HEK293 (cell line): ENCODE measurements at regions not wholly inside any gene's neighbourhood (a gene's known extent, or its start where the extent isn't known, plus 50 kb on each side); places are given as distances from the start of the nearest gene placed in this dataset.
A peak's percentile ranks its signal among the peaks of the same experiment; 100 is the strongest.

Source experiments
- ATF2 ChIP-seq: fragments of 450-650 bp; formaldehyde crosslinking; IDR thresholded peaks from 2 replicates; pipeline ENCODE4 v1.5.1; 2016; ENCODE audit warnings: missing biosample characterization, missing genetic modification characterization, low read depth
- BCL6B ChIP-seq: fragments of 450-650 bp; formaldehyde crosslinking; IDR thresholded peaks from 2 replicates; pipeline ENCODE4 v1.5.1; 2017; ENCODE audit warnings: missing biosample characterization, missing genetic modification characterization
- FEZF1 ChIP-seq: fragments of 450-650 bp; formaldehyde crosslinking; IDR thresholded peaks from 2 replicates; pipeline ENCODE4 v1.5.1; 2016; ENCODE audit warnings: missing biosample characterization, missing genetic modification characterization
- OSR2 ChIP-seq: fragments of 450-650 bp; formaldehyde crosslinking; IDR thresholded peaks from 2 replicates; pipeline ENCODE4 v1.5.1; 2016; ENCODE audit warnings: missing biosample characterization, missing genetic modification characterization
- OVOL3 ChIP-seq: fragments of 450-650 bp; formaldehyde crosslinking; IDR thresholded peaks from 2 replicates; pipeline ENCODE4 v1.5.1; 2016; ENCODE audit warnings: missing biosample characterization, missing genetic modification characterization
- PRDM10 ChIP-seq: fragments of 450-650 bp; formaldehyde crosslinking; IDR thresholded peaks from 2 replicates; pipeline ENCODE4 v1.5.1; 2016; ENCODE audit warnings: missing biosample characterization, missing genetic modification characterization
- PRDM6 ChIP-seq: fragments of 450-650 bp; formaldehyde crosslinking; IDR thresholded peaks from 2 replicates; pipeline ENCODE4 v1.5.1; 2017; ENCODE audit warnings: missing biosample characterization, missing genetic modification characterization
- REST ChIP-seq: fragments of 450-650 bp; formaldehyde crosslinking; IDR thresholded peaks from 2 replicates; pipeline ENCODE4 v1.5.1; 2016; ENCODE audit warnings: missing biosample characterization, missing genetic modification characterization
- SP7 ChIP-seq: fragments of 450-650 bp; formaldehyde crosslinking; IDR thresholded peaks from 2 replicates; pipeline ENCODE4 v1.5.1; 2016; ENCODE audit warnings: missing biosample characterization, missing genetic modification characterization
- ZBTB48 ChIP-seq: fragments of 450-650 bp; formaldehyde crosslinking; IDR thresholded peaks from 2 replicates; pipeline ENCODE4 v1.5.1; 2016; ENCODE audit warnings: missing biosample characterization, missing genetic modification characterization
- ZBTB49 ChIP-seq: fragments of 450-650 bp; formaldehyde crosslinking; IDR thresholded peaks from 2 replicates; pipeline ENCODE4 v1.5.1; 2016; ENCODE audit warnings: missing biosample characterization, missing genetic modification characterization, low read depth
- ZNF114 ChIP-seq: fragments of 450-650 bp; formaldehyde crosslinking; IDR thresholded peaks from 2 replicates; pipeline ENCODE4 v1.5.0; 2017; ENCODE audit warnings: missing biosample characterization, missing genetic modification characterization
- ZNF18 ChIP-seq: fragments of 450-650 bp; formaldehyde crosslinking; IDR thresholded peaks from 2 replicates; pipeline ENCODE4 v1.5.1; 2016; ENCODE audit warnings: missing biosample characterization, missing genetic modification characterization
- ZNF214 ChIP-seq: fragments of 450-650 bp; formaldehyde crosslinking; IDR thresholded peaks from 2 replicates; pipeline ENCODE4 v1.5.1; 2017; ENCODE audit warnings: missing biosample characterization, mild to moderate bottlenecking, missing genetic modification characterization, borderline replicate concordance
- ZNF311 ChIP-seq: fragments of 450-650 bp; formaldehyde crosslinking; IDR thresholded peaks from 2 replicates; pipeline ENCODE4 v1.5.1; 2017; ENCODE audit warnings: missing biosample characterization, missing genetic modification characterization, borderline replicate concordance
- ZNF555 ChIP-seq: fragments of 450-650 bp; formaldehyde crosslinking; conservative IDR thresholded peaks from 2 replicates; pipeline ENCODE4 v1.5.1; 2017; ENCODE audit warnings: missing biosample characterization, mild to moderate bottlenecking, missing genetic modification characterization, inconsistent platforms
- ZNF558 ChIP-seq: fragments of 450-650 bp; formaldehyde crosslinking; IDR thresholded peaks from 2 replicates; pipeline ENCODE4 v1.5.1; 2016; ENCODE audit warnings: missing biosample characterization, missing genetic modification characterization
- ZNF561 ChIP-seq: fragments of 450-650 bp; IDR thresholded peaks from 2 replicates; pipeline ENCODE4 v1.5.1; 2018; ENCODE audit warnings: missing biosample characterization, missing genetic modification characterization, borderline replicate concordance
- ZNF623 ChIP-seq: fragments of 450-650 bp; formaldehyde crosslinking; IDR thresholded peaks from 2 replicates; pipeline ENCODE4 v1.5.1; 2016; ENCODE audit warnings: missing biosample characterization, missing genetic modification characterization
- ZNF664 ChIP-seq: fragments of 450-650 bp; formaldehyde crosslinking; IDR thresholded peaks from 2 replicates; pipeline ENCODE4 v1.5.1; 2016; ENCODE audit warnings: missing biosample characterization, missing genetic modification characterization
- ZNF670 ChIP-seq: fragments of 450-650 bp; formaldehyde crosslinking; IDR thresholded peaks from 2 replicates; pipeline ENCODE4 v1.5.1; 2016; ENCODE audit warnings: missing biosample characterization, missing genetic modification characterization, low read depth
- ZNF792 ChIP-seq: fragments of 450-650 bp; formaldehyde crosslinking; IDR thresholded peaks from 2 replicates; pipeline ENCODE4 v1.5.1; 2016; ENCODE audit warnings: missing biosample characterization, missing genetic modification characterization

GRCh38 chr12:19575337-19576243 is 136.3 kb downstream of the AEBP2 start (continued):
- TF ChIP-seq ZNF18 (tag by site-specific recombination) (no peak), ZNF114 (tag by site-specific recombination) (no peak), ZNF311 (tag by site-specific recombination) (no peak), ZNF623 (tag by site-specific recombination) (no peak), ZNF214 (tag by site-specific recombination) (no peak), OVOL3 (tag by site-specific recombination) (no peak), ZNF670 (tag by site-specific recombination) (no peak), ZNF555 (tag by site-specific recombination) (no peak), ZNF792 (tag by site-specific recombination) (no peak), SP7 (no peak), BCL6B (tag by site-specific recombination) (no peak), PRDM10 (peak; percentile 97), REST (tag by site-specific recombination) (no peak), ZNF664 (peak; percentile 81), ZBTB49 (tag by site-specific recombination) (no peak), OSR2 (no peak), PRDM6 (peak; percentile 27; the same call in 1 of the 2 replicates), FEZF1 (peak; percentile 98), ZBTB48 (peak; percentile 61; the same call in 1 of the 2 replicates), ATF2 (no peak), ZNF561 (tag by site-specific recombination) (no peak), ZNF558 (tag by site-specific recombination) (no peak)
